Activated CD8-positive, alpha-beta T cell treated with anti-CD3 and anti-CD28 coated beads for 36 hours (primary cell): ENCODE measurements at regions not wholly inside any gene's neighbourhood (a gene's known extent, or its start where the extent isn't known, plus 50 kb on each side); places are given as distances from the start of the nearest gene placed in this dataset.

Experiments
- ATAC-seq: fragments of 200-7000 bp; cut with Tn5 transposase; one replicate; pipeline ENCODE4 v1.10.0; 2021; ENCODE audit warnings: mild to moderate bottlenecking, moderate library complexity
- CTCF ChIA-PET: fragments of 350-600 bp; sonication (Branson Sonifier 250); formaldehyde crosslinking; loops from one replicate; lab custom pipeline; 2021; ENCODE audit warnings: antibody characterized with exemption; lab: Charles Lee
- POLR2A ChIA-PET: fragments of 350-600 bp; sonication (Branson Sonifier 250); formaldehyde crosslinking; loops from one replicate; lab custom pipeline; 2021; ENCODE audit warnings: antibody characterized with exemption; lab: Charles Lee
- DNase-seq: peaks from one replicate; pipeline ENCODE4 v3.0.0-alpha.2; 2020
- H3K27ac Mint-ChIP-seq: one replicate; pipeline ENCODE4 v1.8.0; 2021; ENCODE audit warnings: mild to moderate bottlenecking, mixed read lengths
- H3K27me3 Mint-ChIP-seq: one replicate; pipeline ENCODE4 v1.8.0; 2021; ENCODE audit warnings: mixed read lengths
- H3K36me3 Mint-ChIP-seq: one replicate; pipeline ENCODE4 v1.8.0; 2021; ENCODE audit warnings: low read depth, mixed read lengths
- H3K4me1 Mint-ChIP-seq: one replicate; pipeline ENCODE4 v1.8.0; 2021; ENCODE audit warnings: low read depth, mixed read lengths
- H3K4me3 Mint-ChIP-seq: one replicate; pipeline ENCODE4 v1.8.0; 2021; ENCODE audit warnings: mild to moderate bottlenecking, moderate library complexity, mixed read lengths
- H3K9me3 Mint-ChIP-seq: one replicate; pipeline ENCODE4 v1.8.0; 2021; ENCODE audit warnings: mixed read lengths
- CTCF ChIP-seq: fragments of 200-600 bp; IDR thresholded peaks from one replicate; pipeline ENCODE4 v1.8.0; 2022; ENCODE audit warnings: antibody characterized with exemption, mild to moderate bottlenecking
- intact Hi-C: fragments of 100-400 bp; cut with micrococcal nuclease; formaldehyde crosslinking; loops from one replicate; pipeline ENCODE4 v1.10.0; 2022

GRCh38 chr11:13223112-13223511 is 54.5 kb upstream of the BMAL1 start:
- intact Hi-C loops: no loop called here
- Mint-ChIP-seq H3K4me3 (no peak overlapping the region), H3K4me1 (no peaks in the 10 kb centered on the region), H3K9me3 (no peaks in the 10 kb centered on the region), H3K36me3 (no peaks in the 10 kb centered on the region), H3K27ac (no peak overlapping the region), H3K27me3 (no peaks in the 10 kb centered on the region)
- ChIA-PET POLR2A (no interaction called here), CTCF (interaction anchor here (0.8 to 1.2 kb wide), 3 partner anchors 9 to 112 kb away, joined by 3 to 4 read pairs (median 3); no protein-coding TSS in a partner anchor)
- DNase-seq (no peak), ATAC-seq (no peak)
- TF ChIP-seq CTCF: no peak

DNA sequence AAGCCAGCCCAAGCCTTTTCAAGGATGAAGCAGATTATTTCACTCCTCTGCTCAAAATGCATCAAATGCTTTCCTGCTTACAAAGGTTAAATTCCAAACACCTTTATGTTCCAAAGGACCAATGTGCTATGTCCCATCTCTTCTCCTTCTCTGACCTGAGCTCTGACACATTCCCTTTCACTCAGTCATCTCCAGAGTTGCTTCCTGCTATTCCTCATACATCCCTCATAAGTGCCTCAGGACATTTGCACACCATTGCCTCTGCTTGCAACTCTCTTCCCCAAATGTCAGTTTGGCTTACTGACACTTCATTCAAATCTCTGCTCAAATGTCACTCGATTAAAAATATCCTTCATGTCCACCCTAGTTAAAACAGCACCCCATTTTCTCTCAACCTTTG is 53.3 kb upstream of the BMAL1 start:
- no peaks in the 10 kb centered on the region for H3K4me1 Mint-ChIP-seq
- intact Hi-C loops: no loop called here

GRCh38 chr11:13225038-13226001 is 52.3 kb upstream of the BMAL1 start:
- Mint-ChIP-seq H3K9me3 (no peaks in the 10 kb centered on the region), H3K27ac (no peak overlapping the region), H3K36me3 (no peaks in the 10 kb centered on the region), H3K27me3 (peaks cover under 1% of the 10 kb centered on the region), H3K4me3 (no peak overlapping the region), H3K4me1 (no peaks in the 10 kb centered on the region)
- no peak for TF ChIP-seq CTCF
- no peak for ATAC-seq
- intact Hi-C loops: no loop called here
- CTCF ChIA-PET: interaction anchor here (1.2 to 3.4 kb wide), 4 partner anchors 12 to 894 kb away, joined by 3 to 15 read pairs (median 4); no protein-coding TSS in a partner anchor
- no peak for DNase-seq
- POLR2A ChIA-PET: no interaction called here

More for the DNA sequence above, 53.3 kb upstream of the BMAL1 start:
- no peaks in the 10 kb centered on the region for H3K36me3 Mint-ChIP-seq
- H3K4me3 Mint-ChIP-seq: no peak overlapping the region
- no peak for TF ChIP-seq CTCF
- no peaks in the 10 kb centered on the region for H3K27me3 Mint-ChIP-seq
- DNase-seq (no peak), ATAC-seq (no peak)
- H3K9me3 Mint-ChIP-seq: no peaks in the 10 kb centered on the region
- H3K27ac Mint-ChIP-seq: no peak overlapping the region
- POLR2A ChIA-PET: no interaction called here
- CTCF ChIA-PET: interaction anchor here (1.2 to 1.9 kb wide), 4 partner anchors 13 to 893 kb away, joined by 3 to 6 read pairs (median 4); no protein-coding TSS in a partner anchor

DNA sequence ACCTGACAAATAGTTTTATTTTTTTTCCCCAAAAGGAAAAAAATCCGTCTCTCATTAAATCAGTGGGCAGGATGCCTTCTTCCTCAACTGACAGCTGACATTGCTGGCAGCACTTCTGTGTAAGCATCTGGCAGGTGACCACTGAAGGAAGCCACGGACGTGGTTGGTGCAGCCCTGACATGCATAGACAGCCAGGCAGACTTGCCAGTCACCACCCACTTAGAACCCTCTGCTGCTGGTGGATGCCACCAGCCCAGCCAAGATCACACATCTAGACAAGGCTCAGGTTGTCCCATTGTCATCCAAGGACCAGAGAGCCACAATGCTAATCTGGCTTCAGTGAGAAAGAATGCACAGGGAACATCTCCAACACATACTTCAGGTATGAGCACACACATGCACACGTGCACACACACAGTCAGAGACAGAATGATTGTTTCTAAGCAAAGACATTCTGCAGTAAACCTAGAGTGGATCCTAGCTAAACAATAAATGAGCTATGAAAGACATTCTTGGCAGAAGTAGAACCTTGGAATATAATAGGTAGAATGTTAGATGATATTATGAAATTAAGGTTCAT is 49.8 kb upstream of the BMAL1 start:
- ATAC-seq (no peak), DNase-seq (no peak)
- TF ChIP-seq CTCF: no peak
- Mint-ChIP-seq H3K27me3 (peaks cover 2% of the 10 kb centered on the region), H3K4me1 (no peaks in the 10 kb centered on the region), H3K36me3 (no peaks in the 10 kb centered on the region), H3K27ac (no peak overlapping the region), H3K4me3 (no peak overlapping the region), H3K9me3 (no peaks in the 10 kb centered on the region)
- intact Hi-C loops: no loop called here
- ChIA-PET POLR2A (interaction anchor here (1.8 kb wide), 1 partner anchor 14 kb away, joined by 4 read pairs; no protein-coding TSS in a partner anchor), CTCF (interaction anchor here (0.7 to 3.4 kb wide), 3 partner anchors 10 to 108 kb away, joined by 3 to 15 read pairs (median 3); no protein-coding TSS in a partner anchor)
